Astrocyte (in vitro differentiated cells and primary cell): ENCODE measurements at regions not wholly inside any gene's neighbourhood (a gene's known extent, or its start where the extent isn't known, plus 50 kb on each side); places are given as distances from the start of the nearest gene placed in this dataset.

Experiments
- CTCF ChIP-seq: IDR thresholded peaks from 2 replicates; pipeline ENCODE4 v1.5.1; 2011; ENCODE audit warnings: low read depth, mild to moderate bottlenecking, inconsistent platforms, low read length, moderate library complexity; ENCODE audit not compliant: insufficient read depth
- EZH2 ChIP-seq: IDR thresholded peaks from 2 replicates; pipeline ENCODE4 v1.6.1; 2012; ENCODE audit warnings: mild to moderate bottlenecking, low read length, inconsistent platforms; ENCODE audit not compliant: insufficient read depth

- TF ChIP-seq CTCF (no peak), EZH2 (no peak)
Observed at GRCh38 chr2:167784084-167784425, 463.3 kb downstream of the STK39 start.
